Natural killer cell (primary cell): ENCODE measurements at regions not wholly inside any gene's neighbourhood (a gene's known extent, or its start where the extent isn't known, plus 50 kb on each side); places are given as distances from the start of the nearest gene placed in this dataset.

Experiments
- ATAC-seq, 3 donors: fragments of 150-1000 bp in 2 of 3; fragments of 200-7000 bp in 1 of 3; cut with Tn5 transposase; 1 replicate in 1 of 3; 2 replicates in 2 of 3; pipeline ENCODE4 v1.10.0; 2021; ENCODE audit warnings: mild to moderate bottlenecking in 2 of 3, moderate library complexity in 2 of 3
- DNase-seq, 2 donors: peaks; one replicate each; pipeline versions ENCODE4 v3.0.0 to v3.0.0-alpha.2; 2013 to 2021; ENCODE audit warnings: mixed read lengths in 1 of 2
- H3K27ac ChIP-seq: one replicate; pipeline ENCODE4 v1.5.1; 2013; ENCODE audit warnings: mild to moderate bottlenecking, low read length
- H3K27me3 ChIP-seq: one replicate; pipeline ENCODE4 v1.6.1; 2013; ENCODE audit warnings: low read length; ENCODE audit not compliant: control insufficient read depth, insufficient read depth
- H3K36me3 ChIP-seq: one replicate; pipeline ENCODE4 v1.6.1; 2013; ENCODE audit warnings: low read length; ENCODE audit not compliant: control insufficient read depth, insufficient read depth
- H3K4me1 ChIP-seq: one replicate; pipeline ENCODE4 v1.6.1; 2013; ENCODE audit warnings: low read length; ENCODE audit not compliant: control insufficient read depth, insufficient read depth
- H3K4me3 ChIP-seq: one replicate; pipeline ENCODE4 v1.5.1; 2013; ENCODE audit warnings: low read length
- H3K9me3 ChIP-seq: one replicate; pipeline ENCODE4 v1.6.1; 2013; ENCODE audit warnings: low read length; ENCODE audit not compliant: control insufficient read depth, insufficient read depth
- H3K27ac Mint-ChIP-seq, 2 donors: one replicate each; pipeline ENCODE4 v1.8.0; 2022; ENCODE audit warnings: mild to moderate bottlenecking in 2 of 2, mixed read lengths in 2 of 2, moderate library complexity in 1 of 2
- H3K27me3 Mint-ChIP-seq, 2 donors: one replicate each; pipeline ENCODE4 v1.8.0; 2022; ENCODE audit warnings: low read depth in 2 of 2, mixed read lengths in 2 of 2
- H3K36me3 Mint-ChIP-seq: one replicate; pipeline ENCODE4 v1.8.0; 2022; ENCODE audit warnings: mixed read lengths
- H3K4me1 Mint-ChIP-seq, 2 donors: one replicate each; pipeline ENCODE4 v1.8.0; 2022; ENCODE audit warnings: mixed read lengths in 2 of 2
- H3K4me3 Mint-ChIP-seq: one replicate; pipeline ENCODE4 v1.8.0; 2022; ENCODE audit warnings: mild to moderate bottlenecking, moderate library complexity, mixed read lengths
- H3K9me3 Mint-ChIP-seq, 2 donors: one replicate each; pipeline ENCODE4 v1.8.0; 2022; ENCODE audit warnings: mixed read lengths in 2 of 2
- WGBS: methylation state at CpG from one replicate; pipeline ENCODE4 v1.1.7; 2013; ENCODE audit warnings: missing lambda C conversion rate; ENCODE audit not compliant: insufficient coverage; 5-methylcytosine and 5-hydroxymethylcytosine counted together
- intact Hi-C: fragments of 100-400 bp; cut with micrococcal nuclease; formaldehyde crosslinking; loops from one replicate; pipeline ENCODE4 v1.14.2; 2022
- TF ChIP-seq, protein P1 (sequence below): fragments of 200-600 bp; IDR thresholded peaks from one replicate; pipeline ENCODE4 v1.8.0; 2022; ENCODE audit warnings: antibody characterized with exemption

DNA sequence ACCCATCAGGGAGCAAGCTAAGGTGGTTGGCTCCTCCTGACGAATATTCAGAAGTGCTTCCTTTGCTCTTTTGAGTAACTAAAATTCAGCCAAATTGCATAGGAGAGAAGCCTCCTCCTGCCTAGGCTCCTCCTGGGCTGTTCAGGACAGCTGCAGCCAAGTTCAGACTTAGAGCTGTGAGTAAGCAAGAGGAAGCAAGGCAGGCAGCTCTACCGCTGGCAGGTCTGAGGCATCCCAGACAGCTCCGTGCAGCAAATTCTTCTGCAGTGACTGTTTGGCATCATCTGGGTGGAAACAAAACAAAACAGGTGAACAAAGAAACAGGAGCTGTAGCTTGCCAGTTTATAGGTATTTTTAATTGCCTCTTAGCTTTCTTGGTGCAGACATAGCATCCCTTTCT, 421.0 kb downstream of the GADD45G start:
- no peak overlapping the region for H3K27ac Mint-ChIP-seq
- peaks cover 8 to 23% of the 10 kb centered on the region in 2 donors for H3K27me3 Mint-ChIP-seq
- no peaks in the 10 kb centered on the region for H3K4me1 Mint-ChIP-seq

DNA sequence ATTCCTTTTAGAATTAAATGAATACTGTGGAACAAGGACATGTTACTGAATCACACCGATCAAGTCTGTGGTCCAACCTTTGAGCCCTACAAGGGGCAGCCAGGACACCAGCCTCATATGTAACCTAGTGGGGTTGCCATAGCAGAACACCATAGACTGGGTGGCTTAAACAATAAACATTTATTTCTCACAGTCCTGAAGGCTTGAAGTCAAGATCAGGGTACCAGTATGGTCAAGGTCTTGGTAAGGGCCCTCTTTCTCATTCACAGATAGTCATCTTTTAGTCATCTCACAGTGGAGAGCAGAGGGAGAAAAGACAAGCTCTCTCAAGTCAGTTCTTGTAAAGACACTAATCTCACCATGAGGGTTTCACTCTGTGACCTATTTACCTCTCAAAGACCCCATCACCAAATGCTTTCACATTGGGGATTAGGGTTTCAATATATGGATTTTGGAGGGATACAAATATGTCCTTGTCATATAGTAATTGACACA, 422.5 kb downstream of the GADD45G start:
- no peaks in the 10 kb centered on the region for H3K9me3 Mint-ChIP-seq
- DNase-seq: no peak
- WGBS: 86% methylated on average over 1 of the region's 1 CpG
- peaks cover under 1% of the 10 kb centered on the region for H3K9me3 ChIP-seq
- no peak overlapping the region for H3K27ac Mint-ChIP-seq
- no peaks in the 10 kb centered on the region for H3K36me3 ChIP-seq
- TF ChIP-seq, protein P1, sequence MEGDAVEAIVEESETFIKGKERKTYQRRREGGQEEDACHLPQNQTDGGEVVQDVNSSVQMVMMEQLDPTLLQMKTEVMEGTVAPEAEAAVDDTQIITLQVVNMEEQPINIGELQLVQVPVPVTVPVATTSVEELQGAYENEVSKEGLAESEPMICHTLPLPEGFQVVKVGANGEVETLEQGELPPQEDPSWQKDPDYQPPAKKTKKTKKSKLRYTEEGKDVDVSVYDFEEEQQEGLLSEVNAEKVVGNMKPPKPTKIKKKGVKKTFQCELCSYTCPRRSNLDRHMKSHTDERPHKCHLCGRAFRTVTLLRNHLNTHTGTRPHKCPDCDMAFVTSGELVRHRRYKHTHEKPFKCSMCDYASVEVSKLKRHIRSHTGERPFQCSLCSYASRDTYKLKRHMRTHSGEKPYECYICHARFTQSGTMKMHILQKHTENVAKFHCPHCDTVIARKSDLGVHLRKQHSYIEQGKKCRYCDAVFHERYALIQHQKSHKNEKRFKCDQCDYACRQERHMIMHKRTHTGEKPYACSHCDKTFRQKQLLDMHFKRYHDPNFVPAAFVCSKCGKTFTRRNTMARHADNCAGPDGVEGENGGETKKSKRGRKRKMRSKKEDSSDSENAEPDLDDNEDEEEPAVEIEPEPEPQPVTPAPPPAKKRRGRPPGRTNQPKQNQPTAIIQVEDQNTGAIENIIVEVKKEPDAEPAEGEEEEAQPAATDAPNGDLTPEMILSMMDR: no peak
- intact Hi-C loops: no loop called here
- H3K27me3 ChIP-seq: no peaks in the 10 kb centered on the region
- ATAC-seq: no peak
- no peak overlapping the region for H3K4me3 ChIP-seq
- no peaks in the 10 kb centered on the region for H3K36me3 Mint-ChIP-seq
- no peak overlapping the region for H3K4me3 Mint-ChIP-seq
- peaks cover 9 to 15% of the 10 kb centered on the region in 2 donors for H3K27me3 Mint-ChIP-seq
- no peaks in the 10 kb centered on the region for H3K4me1 Mint-ChIP-seq
- no peak overlapping the region for H3K27ac ChIP-seq
- peaks cover 17% of the 10 kb centered on the region for H3K4me1 ChIP-seq

More for the DNA sequence above, 421.0 kb downstream of the GADD45G start:
- TF ChIP-seq, protein P1: no peak
- peaks cover 2% of the 10 kb centered on the region for H3K9me3 ChIP-seq
- no peak overlapping the region for H3K4me3 ChIP-seq
- DNase-seq: no peak
- H3K27ac ChIP-seq: no peak overlapping the region
- H3K4me3 Mint-ChIP-seq: no peak overlapping the region
- H3K27me3 ChIP-seq: no peaks in the 10 kb centered on the region
- H3K9me3 Mint-ChIP-seq: no peaks in the 10 kb centered on the region
- no peaks in the 10 kb centered on the region for H3K36me3 Mint-ChIP-seq
- peaks cover 17% of the 10 kb centered on the region for H3K4me1 ChIP-seq
- H3K36me3 ChIP-seq: no peaks in the 10 kb centered on the region
- intact Hi-C loops: no loop called here
- ATAC-seq: no peak
- 70% methylated on average over 3 of the region's 3 CpGs for WGBS

DNA sequence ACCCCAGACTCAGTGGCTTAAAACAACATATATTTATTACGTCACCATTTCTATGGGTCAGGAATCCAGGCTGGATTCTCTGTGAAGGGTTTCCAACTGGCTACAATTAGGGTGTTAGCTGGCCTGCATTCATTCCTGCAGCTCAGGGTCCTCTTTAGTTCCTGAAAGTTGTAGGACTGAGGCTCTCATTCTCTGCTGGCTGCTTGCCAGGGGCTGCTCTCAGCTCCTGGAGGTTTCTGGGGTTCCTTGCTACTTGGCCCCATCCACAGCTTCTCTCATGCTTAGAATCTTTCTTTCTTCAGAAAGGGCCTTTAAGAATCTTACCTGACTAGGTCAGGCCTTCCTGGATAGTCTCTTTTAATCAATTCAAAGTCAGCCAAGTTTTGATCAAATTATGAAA, 424.6 kb downstream of the GADD45G start:
- 100% methylated on average over 1 of the region's 1 CpG for WGBS
- Mint-ChIP-seq H3K9me3 (no peaks in the 10 kb centered on the region), H3K36me3 (no peaks in the 10 kb centered on the region), H3K4me3 (no peak overlapping the region), H3K4me1 (no peaks in the 10 kb centered on the region), H3K27me3 (peaks cover 9 to 15% of the 10 kb centered on the region in 2 donors), H3K27ac (no peak overlapping the region)
- Histone ChIP-seq H3K4me3 (no peak overlapping the region), H3K27me3 (no peaks in the 10 kb centered on the region), H3K4me1 (peaks cover 9% of the 10 kb centered on the region), H3K9me3 (no peaks in the 10 kb centered on the region), H3K36me3 (no peaks in the 10 kb centered on the region), H3K27ac (no peak overlapping the region)
- intact Hi-C loops: no loop called here
- ATAC-seq (no peak), DNase-seq (no peak)
- TF ChIP-seq, protein P1: no peak

DNA sequence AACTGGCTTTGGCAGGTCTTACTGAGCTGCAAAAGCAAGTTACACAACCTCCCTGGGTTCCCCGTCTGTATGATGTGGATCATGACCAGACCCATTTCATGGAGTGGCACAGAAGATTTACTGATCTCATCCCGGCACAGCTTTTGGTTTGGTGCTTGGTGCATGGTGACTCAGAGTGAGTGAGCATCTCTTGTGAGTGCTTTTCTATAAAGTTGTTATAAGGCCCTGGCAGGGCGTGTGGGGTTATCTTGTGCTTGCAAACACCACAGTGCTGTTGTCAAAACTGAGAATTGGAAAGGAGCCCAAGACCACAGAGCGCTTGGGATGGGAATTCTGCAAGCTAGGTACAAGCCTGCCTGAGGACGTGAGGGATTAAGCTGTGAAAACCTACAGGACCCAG, 425.2 kb downstream of the GADD45G start:
- no peaks in the 10 kb centered on the region for H3K27me3 ChIP-seq
- no peaks in the 10 kb centered on the region for H3K9me3 ChIP-seq
- Mint-ChIP-seq H3K27ac (no peak overlapping the region), H3K9me3 (no peaks in the 10 kb centered on the region), H3K36me3 (no peaks in the 10 kb centered on the region), H3K27me3 (peaks cover 9 to 15% of the 10 kb centered on the region in 2 donors), H3K4me3 (no peak overlapping the region), H3K4me1 (no peaks in the 10 kb centered on the region)
- intact Hi-C loops: no loop called here
- no peak overlapping the region for H3K4me3 ChIP-seq
- no peak for ATAC-seq
- WGBS: 89% methylated on average over 5 of the region's 5 CpGs
- H3K36me3 ChIP-seq: no peaks in the 10 kb centered on the region
- TF ChIP-seq, protein P1: no peak
- peaks cover 4% of the 10 kb centered on the region for H3K4me1 ChIP-seq
- DNase-seq: no peak
- no peak overlapping the region for H3K27ac ChIP-seq
